Fibroblast of lung (primary cell): ENCODE measurements at regions not wholly inside any gene's neighbourhood (a gene's known extent, or its start where the extent isn't known, plus 50 kb on each side); places are given as distances from the start of the nearest gene placed in this dataset.

Experiments used
- CTCF ChIP-seq, 2 donors: IDR thresholded peaks in 1 of 2; conservative IDR thresholded peaks in 1 of 2; 1 replicate in 1 of 2; 2 replicates in 1 of 2; pipeline ENCODE4 v1.5.1; 2011 to 2012; ENCODE audit warnings: low read length in 2 of 2, control low read depth in 1 of 2, inconsistent platforms in 1 of 2, low read depth in 1 of 2, mild to moderate bottlenecking in 1 of 2
- EZH2 ChIP-seq: IDR thresholded peaks from 2 replicates; pipeline ENCODE4 v1.5.1; 2012; ENCODE audit warnings: low read length, control low read depth, mild to moderate bottlenecking; ENCODE audit errors: missing control alignments

- no peak for TF ChIP-seq CTCF (conservative IDR thresholded peaks at IDR 0.05 in 1 of 2, IDR thresholded peaks at IDR 0.05 in 1 of 2; ENCODE audit: low read depth in 1 of 2, low read length in 2 of 2)
- no peak for TF ChIP-seq EZH2
Observed at GRCh38 chr17:70256751-70257150, 87.4 kb downstream of the KCNJ2 start.
